Stimulated activated CD4-positive, alpha-beta T cell treated with anti-CD3 and anti-CD28 coated beads, Interleukin-15, amount 100 ng/mL, for 1 hour (primary cell): ENCODE measurements at regions not wholly inside any gene's neighbourhood (a gene's known extent, or its start where the extent isn't known, plus 50 kb on each side); places are given as distances from the start of the nearest gene placed in this dataset.
"Not testable (repeated sequence)": the region's sequence is repeated elsewhere in the genome, so short reads cannot be mapped to it uniquely, and the experiment has no call there.

Experiments
- DNase-seq, 2 donors: peaks; one replicate each; pipeline ENCODE4 v3.0.0-alpha.2; 2020; ENCODE audit warnings: low read depth in 1 of 2, low spot score in 1 of 2

DNA sequence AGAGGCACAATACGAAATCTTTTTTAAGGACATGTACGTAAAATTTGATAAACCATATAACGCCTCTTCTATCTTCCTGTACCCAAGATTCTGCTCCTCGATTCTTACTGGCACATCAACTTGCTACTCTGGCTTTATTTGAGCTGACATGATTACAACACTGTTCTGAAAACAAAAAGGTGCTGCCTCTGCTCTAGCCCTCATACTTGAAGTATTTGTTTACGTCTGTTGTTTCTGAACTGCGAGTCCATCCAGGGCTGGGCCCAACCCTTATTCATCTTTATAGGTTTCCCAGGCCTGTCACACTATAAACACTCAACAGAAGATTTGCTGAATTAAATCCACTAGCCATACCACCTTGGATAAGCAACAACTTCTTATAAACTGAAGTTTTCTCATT, 96.2 kb upstream of the SVIL start:
- DNase-seq = no peak

DNA sequence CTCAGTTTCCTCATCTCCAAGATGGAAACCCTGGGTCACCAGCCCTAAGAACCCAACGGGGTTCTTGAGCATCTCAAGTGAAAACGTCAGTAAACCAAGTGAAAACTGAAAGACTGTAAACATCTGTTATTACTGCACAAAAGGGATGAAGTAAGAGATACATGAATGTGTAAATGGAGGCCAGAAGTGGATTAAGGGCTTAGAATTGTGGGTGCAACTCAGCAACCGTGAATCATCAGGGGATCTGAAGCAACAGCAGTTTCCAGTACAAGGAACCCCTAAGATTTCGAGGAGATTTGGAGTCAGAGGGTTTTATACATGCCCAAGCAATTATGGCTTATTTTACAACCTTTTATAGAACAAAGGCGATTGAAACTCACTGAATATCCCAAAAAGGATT, 95.7 kb upstream of the SVIL start:
- no peak for DNase-seq

- no peak for DNase-seq
Measured at GRCh38 chr10:29728541-29729049, 93.8 kb upstream of the SVIL start.

DNA sequence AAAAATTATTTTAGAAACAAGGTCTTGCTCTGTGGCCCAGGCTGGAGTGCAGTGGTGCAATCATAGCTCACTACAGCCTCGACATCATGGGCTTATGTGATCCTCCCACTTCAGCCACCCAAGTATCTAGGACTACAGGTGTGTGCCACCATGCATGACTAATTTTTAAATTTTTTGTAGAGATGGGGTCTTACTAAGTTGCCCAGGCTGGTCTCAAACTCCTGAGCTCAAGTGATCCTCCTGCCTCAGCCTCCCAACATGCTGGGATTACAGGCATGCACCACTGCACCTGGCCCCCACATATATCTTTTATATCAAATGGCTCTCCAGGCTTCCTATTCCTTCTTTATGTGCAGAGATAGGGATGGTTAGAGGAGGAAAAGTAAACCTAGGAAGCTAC, 91.2 kb upstream of the SVIL start:
- not testable (repeated sequence) for DNase-seq

DNA sequence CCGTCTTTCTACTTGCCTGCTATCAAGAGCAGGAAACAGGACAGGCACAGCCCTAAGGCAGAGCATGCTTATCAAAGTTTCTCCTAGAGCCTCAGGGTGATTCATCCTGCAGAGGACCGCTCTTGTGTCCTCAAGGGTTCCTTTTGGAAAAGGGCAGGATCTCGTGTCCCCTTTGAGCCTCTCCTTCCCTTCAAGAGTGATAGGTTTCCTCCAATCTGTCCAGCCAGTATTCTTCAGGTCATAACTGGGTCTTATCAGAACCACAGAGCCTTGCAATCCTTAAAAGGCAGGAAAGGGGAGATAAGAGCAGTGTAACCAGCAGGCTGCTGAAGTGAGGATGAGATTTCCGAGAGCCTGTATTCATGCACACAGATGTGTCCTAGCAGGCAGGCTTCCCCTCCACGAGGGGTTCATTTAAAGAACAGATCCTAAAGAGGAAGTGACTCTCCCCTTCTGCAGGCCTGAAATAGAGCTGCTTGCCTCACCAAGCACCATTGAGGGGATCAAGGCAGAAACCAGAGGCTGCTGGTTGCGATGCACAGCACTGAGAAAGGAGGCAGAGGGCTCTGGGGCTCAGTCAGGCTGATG, 90.5 kb upstream of the SVIL start:
- DNase-seq = no peak

- DNase-seq = no peak
Measured at GRCh38 chr10:29723726-29724125, 89.0 kb upstream of the SVIL start.

DNA sequence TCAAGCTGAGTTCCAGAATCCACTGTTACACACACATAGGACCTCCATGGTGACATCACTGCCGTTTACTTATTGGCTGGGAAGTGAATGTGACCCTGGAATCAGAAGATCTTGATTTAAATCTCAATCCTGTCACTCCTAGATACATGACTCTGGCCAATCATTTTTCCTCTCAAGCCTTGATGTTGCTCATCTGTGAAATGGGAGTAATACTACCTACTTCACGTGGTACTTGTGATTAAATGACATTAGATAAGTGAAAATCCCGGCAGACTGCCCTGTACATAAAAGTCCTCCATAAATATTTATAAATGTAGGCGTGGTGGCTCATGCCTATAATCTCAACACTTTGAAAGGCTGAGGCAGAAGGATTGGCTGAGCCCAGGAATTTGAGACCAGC, 88.0 kb upstream of the SVIL start:
- DNase-seq = no peak

GRCh38 chr10:29720149-29720548, 85.4 kb upstream of the SVIL start:
- no peak for DNase-seq

DNA sequence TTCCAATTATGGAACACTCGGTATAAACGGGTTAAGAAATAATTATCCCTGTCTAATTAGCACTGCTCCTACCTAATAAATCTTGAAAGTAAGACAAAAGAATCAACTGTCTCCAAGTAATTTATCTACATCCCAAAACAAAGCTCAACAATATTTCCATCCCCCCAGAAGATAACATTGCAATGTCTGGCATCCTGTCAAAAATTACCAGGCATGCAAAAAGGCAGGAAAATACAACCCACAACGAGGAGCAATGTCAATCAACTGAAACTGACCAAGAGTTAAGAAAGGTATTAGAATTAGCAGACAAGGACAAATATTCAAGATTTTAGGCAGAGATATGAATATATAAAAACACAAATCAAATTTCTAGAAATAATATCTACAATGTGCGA, 84.5 kb upstream of the SVIL start:
- no peak for DNase-seq

GRCh38 chr10:29715296-29715695, 80.5 kb upstream of the SVIL start:
- no peak for DNase-seq

DNA sequence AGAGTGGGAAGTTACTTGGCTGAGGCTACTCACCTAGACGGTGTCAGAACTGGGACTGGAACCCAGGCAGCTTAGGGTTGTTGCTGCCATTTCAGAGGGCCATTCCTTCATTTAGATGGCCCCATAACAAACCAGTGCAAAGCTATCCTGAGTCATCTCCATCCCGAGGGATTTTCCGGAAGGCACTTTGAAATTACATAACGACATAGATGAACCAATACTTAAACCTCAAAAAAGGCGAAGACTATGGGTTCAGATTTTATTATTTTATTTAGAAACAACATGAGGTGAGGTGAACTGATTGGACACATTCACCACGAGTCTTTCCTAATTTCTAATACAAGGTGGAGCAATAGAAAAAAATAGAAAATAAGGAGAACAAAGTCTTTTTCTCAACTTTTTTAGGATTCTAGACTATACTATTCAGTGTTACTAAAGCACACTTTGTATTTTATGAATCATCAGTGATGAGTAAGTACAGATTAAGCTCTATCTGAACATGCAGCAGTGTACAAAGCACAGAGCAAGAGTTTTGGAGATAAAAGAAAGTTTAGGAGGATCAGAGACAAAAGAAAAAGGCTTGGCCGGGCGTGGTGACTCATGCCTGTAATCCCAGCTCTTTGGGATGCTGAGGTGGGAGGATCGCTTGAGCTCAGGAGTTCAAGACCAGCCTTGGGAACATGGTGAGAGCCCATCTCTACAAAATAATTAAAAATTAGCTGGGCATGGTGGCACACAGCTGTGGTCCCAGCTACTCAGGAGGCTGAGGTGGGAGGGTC, 79.5 kb upstream of the SVIL start:
- DNase-seq = no peak

- DNase-seq = no peak
Measured at GRCh38 chr10:29713450-29713849, 78.7 kb upstream of the SVIL start.

- DNase-seq = no peak
Measured at GRCh38 chr10:29712108-29712507, 77.3 kb upstream of the SVIL start.

DNA sequence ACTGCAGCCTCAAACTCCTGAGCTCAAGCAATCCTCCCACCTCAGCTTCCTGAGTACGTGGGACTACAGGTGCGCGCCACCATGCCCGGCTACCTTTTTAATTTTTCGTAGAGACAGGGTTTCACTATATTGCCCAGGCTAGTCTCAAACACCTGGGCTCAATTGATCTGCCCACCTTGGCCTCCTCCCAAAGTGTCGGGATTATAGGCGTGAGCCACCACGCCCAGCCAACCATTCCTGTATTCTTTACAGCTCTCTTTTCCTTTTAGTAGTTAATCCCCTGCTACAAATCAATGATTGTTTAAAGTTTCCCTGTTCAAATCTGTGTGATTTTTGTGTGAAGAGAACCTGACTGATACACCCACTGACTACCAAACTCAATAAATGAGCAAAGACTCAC, 75.4 kb upstream of the SVIL start:
- DNase-seq = no peak

DNA sequence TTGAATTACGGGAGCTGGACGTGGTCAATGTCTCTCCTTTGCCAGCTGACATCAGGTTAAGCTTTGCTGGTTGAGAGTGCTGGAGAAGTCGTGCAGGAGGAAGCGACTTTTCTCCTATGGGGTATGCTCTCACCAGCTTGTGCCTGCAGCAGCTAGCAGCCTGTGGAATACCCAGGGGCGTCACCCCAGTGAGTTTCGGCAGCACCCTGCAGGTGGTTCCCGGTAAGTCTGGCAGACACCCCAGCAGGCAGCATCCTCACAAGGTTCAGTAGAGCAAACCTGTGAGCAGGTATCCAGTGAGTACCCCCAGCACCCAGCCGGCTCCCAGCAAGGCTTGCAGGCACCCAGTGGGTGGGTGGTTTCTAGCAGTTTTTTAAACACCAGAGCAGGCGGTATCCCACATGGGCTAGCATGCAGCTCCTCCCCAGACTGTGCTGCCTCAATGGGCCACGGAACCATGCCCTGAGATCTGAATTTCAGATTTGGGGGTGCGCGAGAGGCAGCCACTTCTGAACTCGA, 74.8 kb upstream of the SVIL start:
- no peak for DNase-seq

GRCh38 chr10:29703271-29703670, 68.5 kb upstream of the SVIL start:
- no peak for DNase-seq

GRCh38 chr10:29702273-29703164, 67.7 kb upstream of the SVIL start:
- DNase-seq = no peak

DNA sequence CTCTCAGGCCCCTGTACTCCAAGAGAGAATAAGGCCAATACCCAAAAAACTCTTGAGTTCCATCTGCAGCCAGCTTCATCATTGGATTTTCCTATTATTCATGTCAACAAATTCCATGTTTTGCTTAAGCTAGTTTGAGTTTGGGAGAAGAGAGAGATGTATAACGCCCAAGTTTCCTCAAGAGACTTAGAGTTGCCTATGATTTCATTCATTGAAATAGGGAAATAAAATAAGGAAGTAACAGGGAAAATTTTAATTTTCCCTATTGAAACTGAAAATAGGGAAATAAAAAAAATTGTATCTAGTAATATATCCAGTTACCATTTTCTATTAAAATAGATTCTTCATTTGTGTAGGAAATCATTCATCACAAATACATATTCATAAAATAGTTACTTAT, 66.5 kb upstream of the SVIL start:
- DNase-seq = no peak

DNA sequence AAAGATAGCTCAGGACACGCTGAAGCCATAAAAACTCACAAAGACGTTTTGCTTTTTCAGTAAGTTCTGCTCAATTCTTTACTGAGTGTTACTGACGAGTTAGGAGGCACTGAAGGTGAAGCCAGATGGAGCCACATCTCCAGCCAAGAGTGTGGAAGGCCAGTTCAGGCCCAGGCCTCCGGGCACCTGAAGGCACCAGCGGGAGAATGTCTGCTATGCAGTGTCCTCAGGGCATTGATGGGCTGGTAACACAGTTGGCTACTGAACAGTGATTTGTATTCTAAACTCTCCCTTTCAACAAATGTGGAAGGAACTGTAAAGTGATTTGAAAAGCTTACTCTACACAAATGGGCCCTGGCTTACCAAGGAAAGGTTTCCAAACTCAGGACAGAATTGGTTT, 64.8 kb upstream of the SVIL start:
- DNase-seq = no peak

DNA sequence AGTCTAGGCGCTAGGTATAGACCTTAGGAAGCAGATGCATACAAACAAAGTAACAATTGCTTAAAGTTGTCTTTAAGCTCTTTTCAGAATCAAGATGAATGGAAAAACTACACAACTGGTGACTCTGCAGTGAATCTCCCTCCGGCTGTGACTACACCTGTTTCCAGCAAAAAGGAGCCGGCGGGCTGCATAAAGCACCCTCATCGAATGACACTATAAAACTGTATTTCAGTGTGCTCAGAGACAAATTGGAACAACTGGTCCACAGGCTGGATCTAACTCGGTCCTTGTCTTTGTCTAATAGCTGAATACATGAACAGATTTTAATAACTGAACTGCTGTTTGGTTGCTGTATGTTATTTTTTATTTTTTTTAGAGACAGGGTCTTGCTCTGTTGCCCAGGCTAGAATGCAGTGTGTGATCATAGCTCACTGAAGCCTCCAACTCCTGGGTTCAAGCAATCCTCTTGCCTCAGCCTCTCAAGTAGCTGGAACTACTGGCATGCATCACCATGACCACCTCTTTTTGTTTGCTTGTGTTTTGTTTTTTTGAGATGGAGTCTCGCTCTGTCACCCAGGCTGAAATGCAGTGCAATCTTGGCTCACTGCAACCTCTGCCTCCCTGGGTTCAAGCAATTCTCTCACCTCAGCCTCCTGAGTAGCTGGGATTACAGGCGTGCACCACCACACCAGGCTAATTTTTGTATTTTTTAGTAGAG, 64.2 kb upstream of the SVIL start:
- no peak for DNase-seq

DNA sequence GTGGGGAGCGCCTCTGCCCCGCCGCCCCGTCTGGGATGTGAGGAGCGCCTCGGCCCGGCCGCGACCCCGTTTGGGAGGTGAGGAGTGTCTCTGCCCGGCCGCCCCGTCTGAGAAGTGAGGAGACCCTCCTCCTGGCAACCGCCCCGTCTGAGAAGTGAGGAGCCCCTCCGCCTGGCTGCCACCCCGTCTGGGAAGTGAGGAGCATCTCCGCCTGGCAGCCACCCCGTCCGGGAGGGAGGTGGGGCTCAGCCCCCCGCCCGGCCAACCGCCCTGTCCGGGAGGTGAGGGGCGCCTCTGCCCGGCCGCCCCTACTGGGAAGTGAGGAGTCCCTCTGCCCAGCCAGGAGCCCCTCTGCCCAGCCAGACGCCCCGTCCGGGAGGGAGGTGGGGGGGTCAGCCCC, 61.8 kb upstream of the SVIL start:
- DNase-seq = not testable (repeated sequence)
